H1 (cell line): ENCODE measurements at regions not wholly inside any gene's neighbourhood (a gene's known extent, or its start where the extent isn't known, plus 50 kb on each side); places are given as distances from the start of the nearest gene placed in this dataset.

Source experiments
- CTCF ChIA-PET: fragments of 300-600 bp; sonication (Branson Sonifier 250); formaldehyde crosslinking; loops from one replicate; lab custom pipeline; 2021; ENCODE audit not compliant: partially characterized antibody; lab: Charles Lee
- POLR2A ChIA-PET: fragments of 300-600 bp; sonication (Branson Sonifier 250); formaldehyde crosslinking; loops from one replicate; lab custom pipeline; 2021; ENCODE audit warnings: inconsistent platforms; ENCODE audit not compliant: partially characterized antibody; lab: Charles Lee
- DNase-seq, 2 experiments: peaks; one replicate each; pipeline versions ENCODE4 v3.0.0 to v3.0.0-alpha.2; 2010 to 2022; ENCODE audit warnings: low spot score in 2 of 2, low read depth in 1 of 2, mixed read lengths in 1 of 2
- FAIRE-seq: peaks from 2 replicates; lab custom pipeline; 2011; peaks lifted over from hg19 to GRCh38; lab: Jason Lieb, UNC
- H2AFZ ChIP-seq: 2 replicates; pipeline ENCODE4 v1.8.1; 2012; ENCODE audit warnings: low read length, inconsistent platforms
- H2AK5ac ChIP-seq: 2 replicates; pipeline ENCODE4 v1.6.1; 2013; ENCODE audit warnings: low read depth, low read length
- H2BK120ac ChIP-seq: replicated peaks from 2 replicates; pipeline ENCODE3; 2013; ENCODE audit warnings: low read depth, low read length, inconsistent platforms
- H2BK12ac ChIP-seq: 2 replicates; pipeline ENCODE4 v1.6.1; 2013; ENCODE audit warnings: low read depth, low read length
- H2BK15ac ChIP-seq: 2 replicates; pipeline ENCODE4 v1.6.1; 2013; ENCODE audit warnings: low read length
- H2BK20ac ChIP-seq: 2 replicates; pipeline ENCODE4 v1.6.1; 2013; ENCODE audit warnings: low read length
- H2BK5ac ChIP-seq: 2 replicates; pipeline ENCODE4 v1.6.1; 2013; ENCODE audit warnings: low read depth, low read length
- H3K14ac ChIP-seq: 2 replicates; pipeline ENCODE4 v1.6.1; 2013; ENCODE audit warnings: inconsistent platforms; ENCODE audit not compliant: insufficient read length
- H3K18ac ChIP-seq: 2 replicates; pipeline ENCODE4 v1.6.1; 2013; ENCODE audit warnings: low read length; ENCODE audit errors: extremely low read depth
- H3K23ac ChIP-seq: 2 replicates; pipeline ENCODE4 v1.6.1; 2013; ENCODE audit warnings: inconsistent platforms; ENCODE audit not compliant: insufficient read length
- H3K23me2 ChIP-seq: 2 replicates; pipeline ENCODE4 v1.6.1; 2013; ENCODE audit warnings: low read depth, low read length
- H3K27ac ChIP-seq: 2 replicates; pipeline ENCODE4 v1.6.1; 2011; ENCODE audit warnings: low read depth, low read length, inconsistent platforms
- H3K27me3 ChIP-seq, 4 experiments: replicated peaks in 1 of 4; 1 replicate in 1 of 4; 2 replicates in 3 of 4; pipeline versions ENCODE4 v1.6.1 to v1.8.1; 2011 to 2013; ENCODE audit warnings: low read length in 3 of 4, mild to moderate bottlenecking in 3 of 4, inconsistent platforms in 2 of 4, mixed read lengths in 2 of 4, moderate library complexity in 1 of 4; ENCODE audit not compliant: control insufficient read depth in 3 of 4, insufficient read depth in 3 of 4; ENCODE audit errors: extremely low read depth in 1 of 4
- H3K36me3 ChIP-seq, 4 experiments: 2 replicates each; pipeline versions ENCODE4 v1.6.1 to v1.8.1; 2011 to 2013; ENCODE audit warnings: mild to moderate bottlenecking in 4 of 4, low read length in 3 of 4, moderate library complexity in 2 of 4, control low read depth in 1 of 4, inconsistent platforms in 1 of 4; ENCODE audit not compliant: insufficient read depth in 4 of 4, control insufficient read depth in 2 of 4
- H3K4ac ChIP-seq: replicated peaks from 2 replicates; pipeline ENCODE3; 2013; ENCODE audit warnings: low read length, low read depth, mixed read lengths, inconsistent platforms; ENCODE audit not compliant: insufficient read length
- H3K4me1 ChIP-seq, 4 experiments: replicated peaks in 1 of 4; 1 replicate in 1 of 4; 2 replicates in 3 of 4; pipeline versions ENCODE4 v1.6.1 to v1.8.1; 2011 to 2013; ENCODE audit warnings: low read length in 3 of 4, inconsistent platforms in 2 of 4, mixed read lengths in 1 of 4; ENCODE audit not compliant: insufficient read depth in 4 of 4, control insufficient read depth in 3 of 4
- H3K4me2 ChIP-seq, 2 experiments: 2 replicates each; pipeline versions ENCODE4 v1.6.1 to v1.8.1; 2011 to 2013; ENCODE audit warnings: low read depth in 2 of 2, low read length in 2 of 2, control low read depth in 1 of 2, inconsistent platforms in 1 of 2, mild to moderate bottlenecking in 1 of 2; ENCODE audit not compliant: insufficient read depth in 1 of 2
- H3K4me3 ChIP-seq, 4 experiments: fragments of 200-600, 300-600 bp in 1 of 4; sonication (generic), shearing (Covaris generic), sonication (Bioruptor Twin) in 1 of 4; 2 replicates each; pipeline versions ENCODE4 v1.5.1 to v1.8.1; 2011 to 2016; ENCODE audit warnings: low read length in 4 of 4, low read depth in 3 of 4, control low read depth in 2 of 4, inconsistent platforms in 2 of 4, mild to moderate bottlenecking in 2 of 4, mixed read lengths in 1 of 4, moderate library complexity in 1 of 4; ENCODE audit not compliant: insufficient read depth in 2 of 4; ENCODE audit errors: extremely low read depth in 1 of 4
- H3K56ac ChIP-seq: replicated peaks from 2 replicates; pipeline ENCODE3; 2013; ENCODE audit warnings: low read depth, mild to moderate bottlenecking, mixed read lengths, low read length, inconsistent platforms; ENCODE audit not compliant: insufficient read length
- H3K79me1 ChIP-seq: 2 replicates; pipeline ENCODE4 v1.6.1; 2013; ENCODE audit warnings: low read depth, low read length, control low read depth
- H3K79me2 ChIP-seq, 2 experiments: 2 replicates each; pipeline versions ENCODE4 v1.6.1 to v1.8.1; 2012 to 2013; ENCODE audit warnings: low read length in 2 of 2, mild to moderate bottlenecking in 2 of 2, inconsistent platforms in 1 of 2; ENCODE audit not compliant: insufficient read depth in 2 of 2, control insufficient read depth in 1 of 2
- H3K9ac ChIP-seq, 4 experiments: replicated peaks in 1 of 4; 1 replicate in 1 of 4; 2 replicates in 3 of 4; pipeline versions ENCODE4 v1.6.1 to v1.8.1; 2011 to 2013; ENCODE audit warnings: low read depth in 3 of 4, low read length in 3 of 4, control low read depth in 2 of 4, mild to moderate bottlenecking in 2 of 4, moderate library complexity in 2 of 4, inconsistent platforms in 1 of 4; ENCODE audit errors: extremely low read depth in 1 of 4
- H3K9me3 ChIP-seq, 2 experiments: 2 replicates each; pipeline versions ENCODE4 v1.6.1 to v1.8.1; 2012 to 2013; ENCODE audit warnings: mild to moderate bottlenecking in 2 of 2, moderate library complexity in 2 of 2, control low read depth in 1 of 2, inconsistent platforms in 1 of 2, low read depth in 1 of 2, low read length in 1 of 2, mixed read lengths in 1 of 2; ENCODE audit not compliant: insufficient read depth in 2 of 2
- H4K20me1 ChIP-seq, 2 experiments: replicated peaks in 1 of 2; 2 replicates each; pipeline versions ENCODE3 to v1.8.1; 2011 to 2013; ENCODE audit warnings: inconsistent platforms in 2 of 2, low read length in 2 of 2, mild to moderate bottlenecking in 1 of 2; ENCODE audit not compliant: insufficient read depth in 2 of 2, control insufficient read depth in 1 of 2
- H4K5ac ChIP-seq: 2 replicates; pipeline ENCODE4 v1.6.1; 2013; ENCODE audit warnings: low read length, low read depth, mixed read lengths, inconsistent platforms; ENCODE audit not compliant: insufficient read length
- H4K8ac ChIP-seq: 2 replicates; pipeline ENCODE4 v1.8.0; 2013; ENCODE audit warnings: mild to moderate bottlenecking, moderate library complexity, low read length, inconsistent platforms; ENCODE audit not compliant: insufficient read depth; ENCODE audit errors: extremely low read depth
- H4K91ac ChIP-seq: replicated peaks from 2 replicates; pipeline ENCODE3; 2013; ENCODE audit warnings: low read length, mixed read lengths, inconsistent platforms; ENCODE audit not compliant: insufficient read length
- ASH2L ChIP-seq: fragments of 200-600, 300-600 bp; sonication (generic); IDR thresholded peaks from one replicate; pipeline ENCODE4 v1.7.1; 2017; ENCODE audit warnings: low read length
- CBX5 ChIP-seq: fragments of 300-800, 300-1000 bp; sonication (generic); IDR thresholded peaks from 2 replicates; pipeline ENCODE4 v1.7.1; 2016; ENCODE audit warnings: antibody characterized with exemption, low read length, low read depth
- CBX8 ChIP-seq: fragments of 300-800, 300-1000 bp; sonication (generic); IDR thresholded peaks from 2 replicates; pipeline ENCODE4 v1.7.1; 2016; ENCODE audit warnings: low read depth, low read length, borderline replicate concordance
- CHD1 ChIP-seq: IDR thresholded peaks from 2 replicates; pipeline ENCODE4 v1.6.1; 2012; ENCODE audit warnings: low read depth, low read length, improper control_type of control experiment
- E2F6 ChIP-seq: IDR thresholded peaks from 2 replicates; pipeline ENCODE4 v1.6.1; 2012; ENCODE audit warnings: inconsistent platforms
- EZH2 ChIP-seq: fragments of 200-600 bp; sonication (generic); IDR thresholded peaks from 2 replicates; pipeline ENCODE4 v1.7.1; 2012; ENCODE audit warnings: low read depth, mild to moderate bottlenecking, moderate library complexity, low read length, inconsistent platforms; ENCODE audit not compliant: severe bottlenecking
- KDM1A ChIP-seq: fragments of 200-600, 300-600 bp; sonication (generic); IDR thresholded peaks from 2 replicates; pipeline ENCODE4 v1.7.1; 2016; ENCODE audit warnings: mild to moderate bottlenecking, low read length, borderline replicate concordance
- KDM4A ChIP-seq: IDR thresholded peaks from one replicate; pipeline ENCODE4 v1.7.1; 2012; ENCODE audit warnings: low read depth, mild to moderate bottlenecking, moderate library complexity, low read length, inconsistent platforms; ENCODE audit not compliant: severe bottlenecking
- POLR2A ChIP-seq, 2 experiments: IDR thresholded peaks; 1 replicate in 1 of 2; 2 replicates in 1 of 2; pipeline ENCODE4 v1.6.1; 2011; ENCODE audit warnings: low read depth in 2 of 2, low read length in 2 of 2, mild to moderate bottlenecking in 2 of 2; ENCODE audit errors: control extremely low read depth in 1 of 2
- RAD21 ChIP-seq, 2 experiments: IDR thresholded peaks in 1 of 2; conservative IDR thresholded peaks in 1 of 2; 2 replicates each; pipeline ENCODE4 v1.6.1; 2011; ENCODE audit warnings: low read depth in 2 of 2, low read length in 2 of 2, improper control_type of control experiment in 1 of 2, inconsistent platforms in 1 of 2, mild to moderate bottlenecking in 1 of 2, moderate library complexity in 1 of 2
- RXRA ChIP-seq: IDR thresholded peaks from 2 replicates; pipeline ENCODE4 v1.6.1; 2011; ENCODE audit warnings: low read depth, mild to moderate bottlenecking, low read length, moderate library complexity; ENCODE audit not compliant: insufficient read depth
- SP1 ChIP-seq: IDR thresholded peaks from 2 replicates; pipeline ENCODE4 v1.6.1; 2011; ENCODE audit warnings: low read depth, low read length
- SRF ChIP-seq: IDR thresholded peaks from 2 replicates; pipeline ENCODE4 v1.6.1; 2011; ENCODE audit warnings: mild to moderate bottlenecking, low read depth, low read length, moderate library complexity
- YY1 ChIP-seq: IDR thresholded peaks from 2 replicates; pipeline ENCODE4 v1.6.1; 2011; ENCODE audit warnings: low read depth, mild to moderate bottlenecking, low read length
- WGBS, 2 experiments: shearing (Covaris generic) in 1 of 2; methylation state at CpG; one replicate each; pipeline versions ENCODE4 v1.1.6 to v1.1.7; 2013 to 2015; ENCODE audit warnings: low lambda C conversion rate in 2 of 2, mixed read lengths in 2 of 2, inconsistent platforms in 1 of 2, low coverage in 1 of 2, missing lambda C conversion rate in 1 of 2; ENCODE audit not compliant: insufficient replicate concordance in 2 of 2, insufficient coverage in 1 of 2, insufficient read length in 1 of 2; ENCODE audit errors: extremely low coverage in 1 of 2, missing lambda C conversion rate in 1 of 2; 5-methylcytosine and 5-hydroxymethylcytosine counted together

GRCh38 chr2:42847596-42848151, 55.3 kb upstream of the HAAO start:
- 87% methylated on average over 9 of the region's 9 CpGs; no CpG with 5 or more reads in 1 of the 2 experiments for WGBS, 2 experiments
- no peak overlapping the region for H3K56ac ChIP-seq
- no peaks in the 10 kb centered on the region for H3K4me1 ChIP-seq
- H3K27ac ChIP-seq = no peak overlapping the region
- no peak overlapping the region for H3K9ac ChIP-seq
- no peak for FAIRE-seq
- no peak overlapping the region for H3K18ac ChIP-seq
- no peak overlapping the region for H3K4me3 ChIP-seq
- no peak overlapping the region for H2BK5ac ChIP-seq
- no peaks in the 10 kb centered on the region for H3K9me3 ChIP-seq
- ChIA-PET POLR2A (interaction anchor here (1.2 to 1.7 kb wide), 2 partner anchors 13 to 105 kb away, joined by 3 read pairs; no protein-coding TSS in a partner anchor), CTCF (interaction anchor here (0.6 to 15.1 kb wide), 9 partner anchors 11 to 381 kb away, joined by 3 to 137 read pairs (median 6); no protein-coding TSS in a partner anchor)
- no peak overlapping the region for H4K91ac ChIP-seq
- H2AK5ac ChIP-seq = no peak overlapping the region
- no peak for DNase-seq
- no peak overlapping the region for H2BK15ac ChIP-seq
- H3K79me1 ChIP-seq = no peaks in the 10 kb centered on the region
- H2AFZ ChIP-seq = no peak overlapping the region
- H3K23me2 ChIP-seq = no peaks in the 10 kb centered on the region; the same call in 1 of the 2 replicates
- no peak overlapping the region for H2BK20ac ChIP-seq
- no peak overlapping the region for H3K23ac ChIP-seq
- H3K4me2 ChIP-seq = no peak overlapping the region
- H4K20me1 ChIP-seq = no peaks in the 10 kb centered on the region
- no peaks in the 10 kb centered on the region for H3K27me3 ChIP-seq
- H3K14ac ChIP-seq = no peak overlapping the region
- H4K8ac ChIP-seq = no peak overlapping the region
- H3K36me3 ChIP-seq = no peaks in the 10 kb centered on the region
- H3K4ac ChIP-seq = no peak overlapping the region
- no peaks in the 10 kb centered on the region for H3K79me2 ChIP-seq
- no peak overlapping the region for H2BK120ac ChIP-seq
- no peak overlapping the region for H2BK12ac ChIP-seq
- no peak overlapping the region for H4K5ac ChIP-seq
- TF ChIP-seq RAD21 (IDR thresholded peaks at IDR 0.05 in 1 of 2, conservative IDR thresholded peaks at IDR 0.05 in 1 of 2; ENCODE audit: low read depth in 2 of 2, low read length in 2 of 2) (no peak), ASH2L (no peak), POLR2A (IDR thresholded peaks at IDR 0.05; ENCODE audit: control extremely low read depth in 1 of 2, low read depth in 2 of 2, low read length in 2 of 2) (no peak), EZH2 (no peak), YY1 (no peak), KDM4A (no peak), CHD1 (no peak), RXRA (no peak), SRF (no peak), SP1 (no peak), CBX5 (no peak), CBX8 (no peak), E2F6 (no peak), KDM1A (no peak)
